Loucy (cell line): ENCODE measurements at regions not wholly inside any gene's neighbourhood (a gene's known extent, or its start where the extent isn't known, plus 50 kb on each side); places are given as distances from the start of the nearest gene placed in this dataset.

ENCODE experiments used
- H2AFZ ChIP-seq: fragments of 200-600 bp; sonication (generic); 2 replicates; pipeline ENCODE4 v1.6.0; 2016; ENCODE audit warnings: antibody characterized with exemption, mild to moderate bottlenecking, low read length, moderate library complexity
- H3F3A ChIP-seq: fragments of 200-600 bp; 2 replicates; pipeline ENCODE4 v1.6.0; 2016; ENCODE audit warnings: antibody characterized with exemption, low read depth, mild to moderate bottlenecking
- H3K27me3 ChIP-seq: fragments of 200-600 bp; sonication (generic); 2 replicates; pipeline ENCODE4 v1.6.1; 2014; ENCODE audit warnings: low read length, mild to moderate bottlenecking; ENCODE audit not compliant: insufficient read depth, poor library complexity, severe bottlenecking
- H3K36me3 ChIP-seq: fragments of 200-600 bp; sonication (generic); 2 replicates; pipeline ENCODE4 v1.6.1; 2016; ENCODE audit warnings: low read length; ENCODE audit not compliant: insufficient read depth
- H3K4me1 ChIP-seq: fragments of 200-600 bp; sonication (generic); 2 replicates; pipeline ENCODE4 v1.5.1; 2014; ENCODE audit warnings: low read length, mild to moderate bottlenecking; ENCODE audit not compliant: insufficient read depth, poor library complexity, severe bottlenecking
- H3K4me2 ChIP-seq: fragments of 200-600 bp; sonication (generic); 2 replicates; pipeline ENCODE4 v1.6.0; 2014; ENCODE audit warnings: antibody characterized with exemption, low read length, low read depth, mild to moderate bottlenecking; ENCODE audit not compliant: poor library complexity, severe bottlenecking
- H3K4me3 ChIP-seq: fragments of 200-600 bp; sonication (generic); 2 replicates; pipeline ENCODE4 v1.5.1; 2014; ENCODE audit warnings: low read length, mild to moderate bottlenecking, mixed read lengths; ENCODE audit not compliant: poor library complexity, severe bottlenecking
- H3K79me2 ChIP-seq: fragments of 200-600 bp; sonication (generic); 2 replicates; pipeline ENCODE4 v1.6.1; 2014; ENCODE audit warnings: low read length; ENCODE audit not compliant: insufficient read depth
- H3K9ac ChIP-seq: fragments of 200-600 bp; sonication (generic); 2 replicates; pipeline ENCODE4 v1.6.0; 2014; ENCODE audit warnings: mild to moderate bottlenecking, low read depth, low read length, moderate library complexity; ENCODE audit not compliant: poor library complexity, severe bottlenecking
- H3K9me2 ChIP-seq: fragments of 200-600 bp; sonication (generic); replicated peaks from 2 replicates; pipeline ENCODE4 v1.6.1; 2016; ENCODE audit warnings: low read depth, low read length, mixed read lengths
- H3K9me3 ChIP-seq: fragments of 200-600 bp; sonication (generic); 2 replicates; pipeline ENCODE4 v1.6.1; 2014; ENCODE audit warnings: mild to moderate bottlenecking, antibody characterized with exemption, low read length, low read depth; ENCODE audit not compliant: insufficient read depth
- H4K20me1 ChIP-seq: fragments of 200-600 bp; sonication (generic); 2 replicates; pipeline ENCODE4 v1.6.0; 2014; ENCODE audit warnings: antibody characterized with exemption, low read length, mild to moderate bottlenecking; ENCODE audit not compliant: insufficient read depth, poor library complexity, severe bottlenecking
- CTCF ChIP-seq: fragments of 200-600 bp; sonication (generic); conservative IDR thresholded peaks from 2 replicates; pipeline ENCODE4 v1.5.1; 2014; ENCODE audit warnings: mild to moderate bottlenecking, antibody characterized with exemption, low read length
- EZH2phosphoT487 ChIP-seq: fragments of 200-600 bp; IDR thresholded peaks from 2 replicates; pipeline ENCODE4 v1.6.1; 2018; ENCODE audit warnings: antibody characterized with exemption, mild to moderate bottlenecking, moderate library complexity, borderline replicate concordance

GRCh38 chr17:73987395-73987794 is 216.1 kb upstream of the RPL38 start:
- Histone ChIP-seq H3K79me2 (no peaks in the 10 kb centered on the region), H2AFZ (no peak overlapping the region), H3K9me3 (no peaks in the 10 kb centered on the region), H3F3A (no peaks in the 10 kb centered on the region), H3K4me2 (no peak overlapping the region), H3K4me1 (peaks cover 5% of the 10 kb centered on the region), H3K4me3 (no peak overlapping the region), H3K27me3 (no peaks in the 10 kb centered on the region), H3K9ac (no peak overlapping the region), H3K36me3 (no peaks in the 10 kb centered on the region), H3K9me2 (no peaks in the 10 kb centered on the region), H4K20me1 (no peaks in the 10 kb centered on the region)
- no peak for TF ChIP-seq CTCF
- no peak for TF ChIP-seq EZH2phosphoT487

- no peaks in the 10 kb centered on the region for H3K79me2 ChIP-seq
- H3K27me3 ChIP-seq: no peaks in the 10 kb centered on the region
- no peaks in the 10 kb centered on the region for H4K20me1 ChIP-seq
- no peaks in the 10 kb centered on the region for H3K36me3 ChIP-seq
- H3K9me3 ChIP-seq: no peaks in the 10 kb centered on the region
- H2AFZ ChIP-seq: no peak overlapping the region
- H3K4me2 ChIP-seq: no peak overlapping the region
- no peak overlapping the region for H3K9ac ChIP-seq
- H3K9me2 ChIP-seq: no peaks in the 10 kb centered on the region
- no peaks in the 10 kb centered on the region for H3F3A ChIP-seq
- no peak overlapping the region for H3K4me3 ChIP-seq
- peaks cover 5% of the 10 kb centered on the region for H3K4me1 ChIP-seq
- TF ChIP-seq EZH2phosphoT487 (no peak), CTCF (no peak)
Measured at GRCh38 chr17:73987845-73988509, 215.5 kb upstream of the RPL38 start.

- Histone ChIP-seq H4K20me1 (no peaks in the 10 kb centered on the region), H3K9me2 (no peaks in the 10 kb centered on the region), H3K9ac (no peak overlapping the region), H3K36me3 (no peaks in the 10 kb centered on the region), H3F3A (no peaks in the 10 kb centered on the region), H3K4me1 (peaks cover 5% of the 10 kb centered on the region), H3K4me3 (no peak overlapping the region), H2AFZ (no peak overlapping the region), H3K9me3 (no peaks in the 10 kb centered on the region), H3K79me2 (no peaks in the 10 kb centered on the region), H3K4me2 (no peak overlapping the region), H3K27me3 (no peaks in the 10 kb centered on the region)
- no peak for TF ChIP-seq EZH2phosphoT487
- TF ChIP-seq CTCF: no peak
Measured at GRCh38 chr17:73989671-73990070, 213.8 kb upstream of the RPL38 start.
